ENCODE measurements at regions not wholly inside any gene's neighbourhood (a gene's known extent, or its start where the extent isn't known, plus 50 kb on each side); places are given as distances from the start of the nearest gene placed in this dataset.
"Not testable (repeated sequence)": the region's sequence is repeated elsewhere in the genome, so short reads cannot be mapped to it uniquely, and the experiment has no call there.

DNA sequence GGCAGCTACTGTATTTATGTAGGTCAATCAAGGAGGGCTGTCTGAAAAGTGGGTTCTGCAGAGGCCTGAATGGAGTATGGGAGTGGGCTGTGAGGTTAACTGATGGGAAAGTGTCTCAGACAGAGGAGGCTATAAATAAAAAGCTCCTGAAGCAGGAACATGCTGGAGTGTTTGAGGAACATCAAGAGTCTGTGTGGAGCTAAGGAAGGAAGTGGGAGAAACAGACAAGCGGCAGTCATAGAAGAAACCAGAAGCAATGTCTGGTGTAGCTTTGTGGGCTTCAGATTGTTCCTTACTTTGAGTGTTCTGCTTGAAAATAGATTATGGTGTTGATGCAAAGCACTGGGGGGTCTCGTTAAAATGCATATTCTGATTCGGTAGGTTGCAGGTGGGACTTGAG lies 101.5 kb upstream of the OGFRL1 start:
- no peak overlapping the region for H3K4me3 ChIP-seq
- no peak overlapping the region for H3K27ac ChIP-seq

DNA sequence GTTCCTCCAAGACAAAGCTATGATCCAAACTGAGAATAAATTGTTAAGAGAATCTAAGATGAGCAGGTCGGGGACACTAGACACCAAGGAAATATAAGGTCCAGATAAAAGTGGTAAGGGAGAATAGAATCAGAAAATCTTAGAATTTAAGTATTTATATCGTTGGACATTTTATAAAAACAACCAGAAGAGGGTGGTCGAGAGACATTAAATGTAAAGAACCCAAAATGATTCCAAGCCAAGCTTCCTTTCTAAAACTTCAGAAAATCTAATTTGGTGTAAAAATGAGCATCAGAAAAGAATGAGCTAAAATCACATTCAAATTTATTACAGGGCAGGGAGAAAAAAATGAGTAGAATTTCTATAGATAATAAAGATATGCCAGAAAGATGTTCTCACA lies 97.8 kb upstream of the OGFRL1 start:
- Histone ChIP-seq H3K27ac (no peak overlapping the region), H3K4me3 (no peak overlapping the region)

DNA sequence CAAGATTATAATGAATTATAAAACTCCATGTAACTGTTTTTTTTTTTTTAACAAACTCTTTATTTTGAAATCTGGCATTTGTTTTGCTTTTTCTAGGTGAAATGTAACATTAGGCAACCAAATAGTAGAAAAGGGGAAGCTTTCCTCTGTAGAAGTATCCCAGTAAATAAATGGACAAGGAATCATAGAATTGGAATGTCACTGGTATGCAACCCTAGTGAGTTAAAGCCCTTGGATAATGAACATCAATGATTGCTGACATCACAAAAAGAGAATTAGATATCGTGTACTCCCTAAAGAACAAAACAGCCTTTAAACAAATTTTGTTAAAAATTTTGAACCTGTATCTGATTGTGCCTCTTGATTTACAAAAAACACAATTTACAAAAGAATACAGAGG lies 93.9 kb upstream of the OGFRL1 start:
- H3K4me3 ChIP-seq, result no peak overlapping the region
- no peak overlapping the region for H3K27ac ChIP-seq

DNA sequence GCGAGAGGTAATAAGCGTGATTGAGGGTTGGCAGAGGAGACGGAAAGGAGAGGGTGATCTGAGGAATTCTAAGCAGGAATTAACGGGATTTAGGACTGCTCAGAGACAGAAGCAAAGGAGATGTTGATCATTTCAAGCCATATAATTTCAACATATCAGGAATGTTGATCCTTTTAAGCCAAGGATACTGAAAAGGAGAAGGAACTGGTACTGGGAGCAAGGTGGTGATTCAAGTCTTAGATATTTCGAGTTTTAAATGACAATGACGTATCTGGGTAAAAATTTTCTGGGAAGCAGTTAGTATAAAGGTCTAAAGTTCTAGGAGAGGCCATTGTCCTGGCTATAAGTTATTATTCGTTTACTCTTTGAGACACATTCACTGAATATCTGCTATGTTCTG lies 91.3 kb upstream of the OGFRL1 start:
- Histone ChIP-seq H3K4me3 (no peak overlapping the region), H3K27ac (no peak overlapping the region)

DNA sequence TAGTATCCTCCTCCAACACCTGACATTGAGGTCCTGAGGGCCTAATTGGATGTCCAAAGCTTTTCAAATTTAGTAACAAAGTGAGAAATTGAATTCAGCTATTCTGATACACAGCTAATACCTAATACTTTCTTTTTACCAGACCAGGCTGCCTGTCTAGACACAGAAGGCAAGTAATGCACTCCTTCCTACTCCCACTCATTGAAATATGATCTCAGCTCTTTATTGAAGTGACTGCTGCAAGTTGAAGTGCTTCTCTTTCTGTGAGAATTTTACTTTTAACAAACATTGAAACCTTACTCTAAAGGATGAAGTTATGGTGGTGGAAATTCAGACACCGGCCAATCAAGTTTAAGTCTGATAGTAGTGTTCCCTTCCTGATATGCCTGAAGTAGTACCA lies 90.8 kb upstream of the OGFRL1 start:
- no peak overlapping the region for H3K4me3 ChIP-seq
- no peak overlapping the region for H3K27ac ChIP-seq

DNA sequence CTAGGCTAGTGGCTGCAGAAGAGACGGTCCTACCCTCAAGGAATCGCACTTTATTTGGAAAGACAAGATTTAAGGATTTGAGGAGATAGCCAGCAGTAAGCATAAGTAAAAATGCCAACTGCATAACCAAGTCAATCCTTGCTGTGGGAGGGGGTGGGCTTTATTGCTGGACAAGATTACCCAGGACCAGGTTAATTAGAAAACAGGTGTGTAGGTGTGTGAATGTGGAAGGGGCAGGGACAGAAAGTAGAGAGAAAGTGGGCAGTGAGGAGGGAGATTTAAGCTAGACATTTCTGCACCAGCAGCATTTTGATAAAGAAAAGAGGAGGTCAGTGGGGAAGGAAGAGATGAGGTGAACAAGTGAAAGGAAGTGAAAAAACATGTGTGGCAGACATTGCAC lies 89.7 kb upstream of the OGFRL1 start:
- Histone ChIP-seq H3K27ac (no peak overlapping the region), H3K4me3 (no peak overlapping the region)

DNA sequence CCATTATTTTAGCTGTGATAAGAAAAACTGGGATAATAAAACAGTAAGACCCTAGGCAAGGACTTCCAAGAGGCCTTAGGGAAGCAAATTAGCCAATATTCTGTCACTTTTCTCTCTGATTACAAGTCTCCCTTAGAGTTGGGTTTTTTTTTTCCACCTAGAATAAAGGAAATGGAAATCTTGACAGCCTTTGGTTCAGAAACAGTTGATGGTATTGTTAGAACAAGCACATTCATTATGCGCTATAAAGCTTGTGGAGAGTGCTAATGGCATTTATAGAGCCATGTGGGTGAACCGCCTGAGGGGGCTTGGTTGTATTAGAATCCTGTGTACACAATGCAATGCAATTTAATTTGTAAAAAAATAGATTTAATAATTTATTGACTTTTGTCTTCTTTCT lies 88.9 kb upstream of the OGFRL1 start:
- H3K4me3 ChIP-seq, result no peak overlapping the region

DNA sequence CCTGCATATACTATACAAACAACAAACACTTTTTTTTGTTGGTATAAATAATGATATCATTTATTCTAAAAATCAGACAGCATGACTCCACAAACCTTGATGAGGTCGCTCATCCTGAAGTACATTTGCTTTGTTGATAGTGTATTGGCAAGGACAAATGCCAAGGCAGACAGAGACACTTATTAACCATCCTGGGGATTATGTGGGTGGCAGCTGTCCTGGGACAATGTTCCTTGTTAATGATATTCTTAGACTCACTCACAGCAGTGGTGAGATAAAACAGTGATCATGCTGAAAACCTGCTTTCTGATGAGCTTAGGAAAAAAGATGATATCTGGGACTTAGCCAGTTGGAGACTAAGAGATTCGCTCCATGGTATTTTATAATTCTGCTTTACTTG lies 85.4 kb upstream of the OGFRL1 start:
- no peak overlapping the region for H3K4me3 ChIP-seq
- no peak overlapping the region for H3K27ac ChIP-seq

More for the DNA sequence above, 88.9 kb upstream of the OGFRL1 start:
- no peak overlapping the region for H3K27ac ChIP-seq

DNA sequence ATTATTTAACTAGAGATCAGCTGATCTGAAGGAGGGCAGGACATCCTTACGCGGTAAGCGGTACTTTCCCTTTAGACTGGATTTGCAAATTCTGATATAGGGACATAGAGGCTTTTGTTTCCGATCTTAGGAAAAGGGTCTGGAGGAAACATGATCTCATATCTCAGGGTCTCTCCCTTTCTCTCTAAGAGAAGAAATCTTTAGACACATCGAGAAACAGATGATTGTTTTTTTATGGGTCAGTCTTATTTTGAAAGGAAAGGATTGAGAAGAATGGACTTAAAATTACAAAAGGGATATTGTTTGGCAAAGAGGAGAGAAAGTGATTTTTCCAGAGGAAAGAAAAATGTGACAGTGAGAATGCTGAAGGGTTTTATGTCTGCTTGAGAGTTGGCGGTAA lies 83.9 kb upstream of the OGFRL1 start:
- Histone ChIP-seq H3K27ac (no peak overlapping the region), H3K4me3 (no peak overlapping the region)

DNA sequence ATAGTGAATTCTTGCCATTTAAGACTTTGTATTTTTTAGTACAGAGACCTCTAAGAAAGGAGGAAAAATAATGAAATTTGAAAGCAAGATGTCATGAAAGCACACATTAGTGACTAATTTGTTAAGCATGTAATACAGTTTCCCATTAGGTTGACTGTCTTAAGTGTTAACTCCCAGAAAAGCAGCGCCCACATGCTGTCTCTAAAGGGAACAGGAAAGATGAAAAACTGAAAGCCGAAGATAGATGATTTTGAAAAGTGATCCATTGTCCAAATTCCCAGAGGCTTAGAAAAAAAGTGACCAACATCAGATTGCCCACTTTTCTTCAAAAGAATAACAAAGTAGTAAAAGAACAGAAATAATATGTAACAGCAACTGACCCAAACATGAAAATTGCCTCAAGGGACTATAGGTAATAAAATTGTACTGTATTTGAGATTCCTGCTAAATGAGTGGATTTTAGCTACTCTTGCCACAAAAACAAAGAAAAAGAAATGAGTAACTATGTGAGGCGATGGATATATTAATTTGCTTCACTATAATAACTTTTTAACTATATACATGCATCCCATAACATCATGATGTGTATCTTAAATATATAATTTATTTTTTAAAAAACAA lies 83.2 kb upstream of the OGFRL1 start:
- Histone ChIP-seq H3K27ac (no peak overlapping the region), H3K4me3 (no peak overlapping the region)

DNA sequence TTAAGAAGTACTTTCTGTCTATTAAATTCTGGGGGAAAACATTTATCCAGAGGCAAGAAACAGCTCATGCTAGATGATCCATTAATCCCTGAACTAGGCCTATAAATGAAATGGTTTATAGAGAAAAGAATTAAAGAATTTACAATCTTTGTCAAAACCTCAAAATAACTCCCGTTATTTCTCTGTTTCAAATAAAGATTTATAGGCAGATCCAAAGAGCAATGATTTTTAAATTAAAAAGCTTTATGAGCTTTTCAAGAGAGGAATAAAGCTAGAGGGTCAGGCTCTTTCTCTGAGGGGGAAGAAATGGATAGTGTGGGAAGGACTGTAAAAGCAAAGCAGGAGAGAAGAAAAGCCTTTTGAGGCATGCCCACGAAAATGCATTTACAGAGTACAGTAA lies 82.5 kb upstream of the OGFRL1 start:
- H3K4me3 ChIP-seq, result no peak overlapping the region
- no peak overlapping the region for H3K27ac ChIP-seq

DNA sequence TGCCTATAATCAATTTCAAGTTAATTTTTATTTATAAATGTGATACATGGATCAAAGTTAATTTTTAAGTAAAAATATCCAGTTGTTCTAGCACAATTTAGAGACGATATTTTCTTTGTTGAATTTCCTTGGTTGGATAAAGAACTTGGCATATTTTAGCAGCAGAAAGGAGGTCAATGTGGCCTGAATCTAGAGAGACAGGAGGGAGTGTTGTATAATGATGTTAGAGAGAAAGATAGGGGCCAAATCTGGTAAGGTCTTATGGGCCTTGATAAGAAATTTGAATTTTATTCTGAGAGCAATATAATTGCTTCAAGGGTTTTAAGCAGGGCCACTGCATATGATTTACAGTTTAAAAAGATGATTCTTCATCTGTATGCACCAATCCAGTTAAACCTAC lies 79.4 kb upstream of the OGFRL1 start:
- H3K4me3 ChIP-seq, result no peak overlapping the region
- no peak overlapping the region for H3K27ac ChIP-seq

DNA sequence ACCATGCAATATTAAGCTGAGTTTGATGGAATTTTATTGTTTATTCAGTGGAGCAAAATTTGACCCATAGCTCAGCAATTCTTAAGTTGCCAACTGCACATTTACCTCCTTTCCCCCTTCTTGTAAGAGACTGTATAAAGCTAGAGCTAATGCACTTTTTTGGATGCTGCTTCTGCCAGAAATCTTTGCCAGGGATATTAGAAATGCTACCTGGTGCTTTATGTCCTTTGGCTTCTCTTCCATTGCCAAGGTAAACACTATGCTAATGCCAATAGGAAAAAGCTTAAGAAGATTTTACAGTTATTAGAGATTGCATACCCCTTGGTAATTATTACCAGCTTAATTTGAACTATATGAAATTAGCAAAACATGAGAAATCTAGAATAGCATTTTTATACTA lies 79.0 kb upstream of the OGFRL1 start:
- no peak overlapping the region for H3K27ac ChIP-seq

DNA sequence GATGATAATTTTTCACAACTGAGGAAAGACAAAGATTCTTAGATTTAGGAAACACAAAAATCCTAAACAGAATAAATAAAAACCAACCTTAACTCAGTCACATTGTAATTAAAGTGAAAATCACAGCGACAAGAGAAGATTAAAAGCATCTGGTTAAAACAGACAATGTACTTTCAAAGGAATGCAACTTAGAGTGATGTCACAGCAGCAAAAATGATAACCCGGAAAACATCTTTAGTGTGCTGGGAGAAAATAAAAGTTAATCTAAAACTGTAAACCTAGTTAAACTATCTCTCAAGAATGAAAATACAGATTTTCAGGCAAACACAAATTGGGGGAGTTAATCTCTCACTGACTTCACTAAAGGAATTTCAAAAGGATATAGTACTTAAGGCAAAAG lies 76.8 kb upstream of the OGFRL1 start:
- Histone ChIP-seq H3K4me3 (no peak overlapping the region), H3K27ac (no peak overlapping the region)

More for the DNA sequence above, 79.0 kb upstream of the OGFRL1 start:
- H3K4me3 ChIP-seq, result no peak overlapping the region

DNA sequence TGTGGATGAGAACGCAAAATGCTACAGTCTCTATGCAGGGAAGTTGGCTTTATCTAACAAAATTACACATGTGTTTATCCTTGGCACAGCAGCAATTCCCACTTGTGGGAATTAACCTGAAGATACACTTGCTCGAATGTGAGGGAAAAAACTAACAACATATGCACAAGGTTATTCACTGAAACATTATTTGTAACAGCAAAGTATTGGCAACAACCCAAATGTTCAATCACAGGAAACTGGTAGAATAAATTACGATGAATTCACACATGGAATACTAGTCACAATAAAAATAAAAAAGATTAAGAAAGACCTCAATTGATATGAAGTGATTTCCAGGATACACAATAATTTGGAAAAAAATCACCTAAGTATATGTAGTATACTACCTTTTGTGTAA lies 68.1 kb upstream of the OGFRL1 start:
- Histone ChIP-seq H3K27ac (no peak overlapping the region), H3K4me3 (no peak overlapping the region)

DNA sequence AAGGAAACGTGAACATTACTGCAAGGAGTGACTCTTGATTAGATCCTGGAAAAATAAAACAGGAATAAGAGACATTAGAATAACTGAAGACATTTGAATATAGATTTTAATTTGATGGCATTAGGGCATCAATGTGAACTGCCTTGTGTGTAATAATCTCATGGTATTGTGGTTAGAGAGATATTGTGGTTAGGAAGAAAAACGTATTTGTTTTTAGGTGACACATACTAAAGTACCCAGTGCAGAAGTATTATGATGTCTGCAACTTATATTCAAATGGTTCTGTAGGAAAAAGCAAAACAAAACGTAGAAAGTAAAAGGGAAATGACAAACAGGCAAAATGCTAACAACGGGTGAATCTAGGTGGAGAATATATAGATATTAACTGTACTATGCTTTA lies 65.9 kb upstream of the OGFRL1 start:
- Histone ChIP-seq H3K4me3 (no peak overlapping the region), H3K27ac (no peak overlapping the region)

DNA sequence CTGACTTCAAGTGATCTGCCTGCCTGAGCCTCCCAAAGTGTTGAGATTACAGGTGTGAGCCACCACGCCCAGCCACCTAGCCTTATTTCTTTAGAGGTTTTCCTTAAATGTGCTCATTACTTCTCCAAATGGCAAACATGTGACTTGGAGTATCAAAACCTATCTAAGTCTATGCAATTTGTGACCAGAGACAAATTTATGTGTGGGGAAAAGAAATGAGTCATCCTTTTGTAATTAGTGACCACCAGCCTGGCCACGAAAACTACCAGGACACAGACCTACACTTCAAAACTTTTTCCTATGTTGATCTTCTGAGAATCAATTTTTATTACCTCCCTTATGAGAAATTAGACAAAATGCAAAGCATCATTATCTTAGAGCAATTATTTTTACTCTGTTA lies 64.6 kb upstream of the OGFRL1 start:
- H3K4me3 ChIP-seq, result no peak overlapping the region

DNA sequence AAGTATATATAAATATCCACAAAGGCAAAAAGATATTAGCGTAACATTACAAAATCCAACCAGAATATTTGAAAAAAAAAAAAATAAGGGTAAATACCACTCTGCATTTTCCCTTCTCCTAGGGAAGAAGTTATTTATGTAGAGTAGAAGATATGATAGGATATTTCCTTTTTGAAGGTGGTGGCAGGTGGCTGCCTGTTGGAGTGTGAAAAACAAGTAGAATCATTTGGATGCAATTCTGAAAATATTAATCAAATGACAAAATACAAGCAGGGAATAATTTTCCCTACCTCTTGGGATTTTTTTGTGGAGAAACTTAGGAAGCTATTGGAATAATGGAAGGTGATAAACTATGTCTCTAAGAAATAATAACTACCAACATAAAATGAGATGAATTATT lies 62.5 kb upstream of the OGFRL1 start:
- Histone ChIP-seq H3K27ac (no peak overlapping the region), H3K4me3 (no peak overlapping the region)

More for the DNA sequence above, 64.6 kb upstream of the OGFRL1 start:
- no peak overlapping the region for H3K27ac ChIP-seq

DNA sequence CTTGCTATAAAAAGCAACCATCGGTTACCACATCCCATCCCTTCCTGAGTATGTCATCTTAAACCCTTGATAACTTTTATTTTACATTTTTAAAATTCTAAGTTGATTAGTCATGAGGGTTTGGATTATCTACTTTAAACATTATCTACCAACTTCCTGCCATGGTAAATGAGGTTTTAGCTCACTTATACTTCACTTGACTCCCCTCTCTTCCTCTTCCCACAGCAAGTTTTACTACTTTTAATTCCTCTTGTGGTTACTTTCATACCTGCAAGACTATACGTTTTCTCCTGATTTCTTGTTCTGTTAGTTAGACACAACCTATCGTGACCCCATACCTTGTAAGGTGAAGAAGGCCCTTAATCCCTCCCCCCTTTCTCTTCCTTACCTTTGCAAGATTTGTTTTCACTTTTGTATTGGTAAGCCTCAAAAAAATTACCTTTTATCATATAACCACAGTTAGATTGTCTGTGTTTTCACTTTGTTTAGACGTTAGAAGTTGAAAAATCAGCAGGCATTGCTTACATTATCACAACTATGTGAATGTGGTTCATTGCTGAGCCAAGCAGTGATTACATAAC lies 60.1 kb upstream of the OGFRL1 start:
- Histone ChIP-seq H3K27ac (no peak overlapping the region), H3K4me3 (no peak overlapping the region)

DNA sequence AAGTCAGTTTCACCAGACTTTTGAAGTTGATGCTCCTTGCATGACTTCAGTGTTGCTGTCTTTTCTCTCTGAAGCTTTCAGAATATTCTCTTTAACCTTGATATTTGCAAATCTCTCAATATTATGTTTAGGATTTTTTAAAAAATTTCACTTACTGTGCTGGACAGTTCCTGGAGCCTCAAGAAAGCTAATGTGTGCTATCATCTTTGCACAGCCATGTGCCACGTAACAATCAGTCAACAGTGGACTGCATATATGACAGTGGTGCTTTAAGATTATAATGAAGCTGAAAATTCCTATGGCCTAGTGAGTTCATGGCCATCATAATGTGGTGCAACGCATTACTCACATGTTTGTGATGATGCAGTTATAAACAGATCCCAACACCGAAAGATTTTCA lies 59.1 kb upstream of the OGFRL1 start:
- H3K27ac ChIP-seq, result no peak overlapping the region
- no peak overlapping the region for H3K4me3 ChIP-seq

DNA sequence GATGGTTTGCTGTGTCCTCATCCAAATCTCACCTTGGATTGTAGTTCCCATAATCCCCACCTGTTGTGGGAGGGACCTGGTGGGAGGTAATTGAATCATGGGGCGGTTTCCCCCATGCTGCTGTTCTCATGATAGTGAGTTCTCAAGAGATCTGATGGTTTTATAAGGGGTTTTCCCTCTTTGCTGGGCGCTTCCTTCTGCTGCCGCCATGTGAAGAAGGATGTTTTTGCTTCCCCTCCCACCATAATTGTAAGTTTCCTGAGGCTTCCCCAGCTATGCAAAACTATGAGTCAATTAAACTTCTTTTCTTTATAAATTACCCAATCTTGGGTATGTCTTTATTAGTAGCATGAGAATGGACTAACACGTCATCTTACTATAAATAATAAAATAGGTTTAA lies 55.7 kb upstream of the OGFRL1 start:
- not testable (repeated sequence) for H3K27ac ChIP-seq, H3K4me3 ChIP-seq

DNA sequence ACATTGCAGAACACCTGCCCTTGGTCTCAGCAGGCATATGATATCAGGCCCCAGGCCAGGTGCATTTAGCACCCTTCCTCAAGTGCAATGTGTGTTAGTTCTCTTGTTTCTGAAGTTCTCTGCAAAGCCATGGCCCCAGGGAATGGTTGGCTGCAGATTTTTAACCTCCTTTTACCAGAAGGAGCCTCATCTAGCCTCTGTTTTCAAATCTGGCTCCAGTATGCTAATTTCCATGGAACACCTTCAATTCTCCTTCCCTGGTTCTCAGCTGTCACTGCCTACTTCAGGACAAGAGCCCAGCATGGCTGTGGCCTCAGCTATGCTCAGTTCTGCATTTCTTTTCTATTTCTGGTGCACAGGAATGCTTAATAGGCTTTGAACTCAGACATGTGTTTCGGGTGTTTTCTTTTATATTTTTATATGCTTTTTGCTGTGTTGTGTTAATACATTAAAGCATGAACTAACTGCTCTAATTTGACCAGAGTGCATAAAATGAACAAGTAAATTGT lies 51.6 kb upstream of the OGFRL1 start:
- H3K27ac ChIP-seq, result no peak overlapping the region

More for the DNA sequence above, 51.6 kb upstream of the OGFRL1 start:
- no peak overlapping the region for H3K4me3 ChIP-seq

Measured in skin epidermis (tissue), 12 donors.